HCT116 (cell line): ENCODE measurements at regions not wholly inside any gene's neighbourhood (a gene's known extent, or its start where the extent isn't known, plus 50 kb on each side); places are given as distances from the start of the nearest gene placed in this dataset.

Experiments
- ATAC-seq: fragments of 200-7000 bp; cut with Tn5 transposase; 2 replicates; pipeline ENCODE4 v1.9.1; 2020; ENCODE audit warnings: mild to moderate bottlenecking, moderate library complexity
- BruUV-seq: library from RNA; stranded (reverse); fragments of 400-500 nt; replicated peaks from 2 replicates; lab custom pipeline; 2021; lab: Mats Ljungman, UMichigan
- CTCF ChIA-PET: fragments of 300-600 bp; sonication (Branson Sonifier 250); formaldehyde crosslinking; loops from one replicate; lab custom pipeline; 2021; ENCODE audit warnings: antibody characterized with exemption; lab: Charles Lee
- POLR2A ChIA-PET: fragments of 300-600, 350-600 bp; sonication (Branson Sonifier 250); formaldehyde crosslinking; loops from one replicate; lab custom pipeline; 2021; ENCODE audit warnings: antibody characterized with exemption; lab: Charles Lee
- RAD21 ChIA-PET, 2 experiments: fragments of 300-600 bp; sonication (Branson Sonifier 250); formaldehyde crosslinking; loops; one replicate each; lab custom pipeline; 2023; ENCODE audit warnings: low total read pairs in 2 of 2; ENCODE audit not compliant: uncharacterized antibody in 2 of 2, unreplicated experiment in 2 of 2, low non-redundant PET in 1 of 2; lab: Charles Lee
- DNase-seq: peaks from one replicate; pipeline ENCODE4 v3.0.0-alpha.2; 2010; ENCODE audit warnings: low read depth, low spot score
- H2AFZ ChIP-seq: fragments of 200-600 bp; shearing (Covaris generic), sonication (generic); 2 replicates; pipeline ENCODE4 v1.6.1; 2017; ENCODE audit warnings: low read depth, mixed run types, mixed read lengths, antibody characterized with exemption, low read length; ENCODE audit not compliant: poor library complexity, severe bottlenecking
- H3K27ac ChIP-seq: 2 replicates; pipeline ENCODE4 v1.5.1; 2012; ENCODE audit warnings: low read depth, low read length
- H3K27me3 ChIP-seq: fragments of 200-600 bp; sonication (generic); 2 replicates; pipeline ENCODE4 v1.6.1; 2016; ENCODE audit warnings: mixed run types, low read length, mixed read lengths; ENCODE audit not compliant: insufficient read depth
- H3K36me3 ChIP-seq, 2 experiments: fragments of 200-500 bp in 1 of 2; fragments of 200-600 bp in 1 of 2; sonication (Bioruptor generic) in 1 of 2; sonication (generic) in 1 of 2; 2 replicates each; pipeline versions ENCODE4 v1.5.1 to v1.6.1; 2014 to 2016; ENCODE audit warnings: low read length in 2 of 2, inconsistent platforms in 1 of 2, mixed read lengths in 1 of 2, mixed run types in 1 of 2; ENCODE audit not compliant: insufficient read depth in 2 of 2, control insufficient read depth in 1 of 2
- H3K4me1 ChIP-seq, 2 experiments: fragments of 200-600 bp in 1 of 2; sonication (generic) in 1 of 2; 2 replicates each; pipeline versions ENCODE4 v1.5.1 to v1.6.1; 2012 to 2017; ENCODE audit warnings: low read length in 2 of 2, inconsistent platforms in 1 of 2, mild to moderate bottlenecking in 1 of 2, mixed read lengths in 1 of 2, mixed run types in 1 of 2, moderate library complexity in 1 of 2; ENCODE audit not compliant: insufficient read depth in 2 of 2, control insufficient read depth in 1 of 2
- H3K4me2 ChIP-seq: fragments of 200-600 bp; sonication (generic); 2 replicates; pipeline ENCODE4 v1.6.1; 2017; ENCODE audit warnings: mixed run types, low read length, mixed read lengths
- H3K4me3 ChIP-seq, 2 experiments: fragments of 200-600 bp in 1 of 2; sonication (generic) in 1 of 2; replicated peaks in 1 of 2; 2 replicates each; pipeline ENCODE4 v1.5.1; 2011 to 2016; ENCODE audit warnings: low read length in 2 of 2, control low read depth in 1 of 2, low read depth in 1 of 2, mild to moderate bottlenecking in 1 of 2, mixed read lengths in 1 of 2, mixed run types in 1 of 2
- H3K79me2 ChIP-seq: fragments of 200-600 bp; sonication (generic); 2 replicates; pipeline ENCODE4 v1.6.1; 2017; ENCODE audit warnings: mild to moderate bottlenecking, mixed run types, low read length, moderate library complexity, mixed read lengths; ENCODE audit not compliant: insufficient read depth
- H3K9ac ChIP-seq: fragments of 200-600 bp; sonication (generic); 2 replicates; pipeline ENCODE4 v1.6.1; 2016; ENCODE audit warnings: low read length, mixed read lengths
- H3K9me2 ChIP-seq: fragments of 200-600 bp; sonication (generic), shearing (Covaris generic); 2 replicates; pipeline ENCODE4 v1.6.1; 2017; ENCODE audit warnings: mixed run types, mild to moderate bottlenecking, moderate library complexity; ENCODE audit not compliant: insufficient read depth
- H3K9me3 ChIP-seq, 2 experiments: fragments of 200-500 bp in 1 of 2; fragments of 200-600 bp in 1 of 2; sonication (Bioruptor generic) in 1 of 2; sonication (generic) in 1 of 2; 2 replicates each; pipeline ENCODE4 v1.6.1; 2014 to 2017; ENCODE audit warnings: low read length in 2 of 2, mixed read lengths in 2 of 2, inconsistent platforms in 1 of 2, low read depth in 1 of 2, mild to moderate bottlenecking in 1 of 2, mixed run types in 1 of 2, moderate library complexity in 1 of 2; ENCODE audit not compliant: control insufficient read depth in 1 of 2, insufficient read depth in 1 of 2
- H4K20me1 ChIP-seq: fragments of 200-600 bp; sonication (generic), shearing (Covaris generic); 2 replicates; pipeline ENCODE4 v1.6.1; 2017; ENCODE audit warnings: mixed run types, mild to moderate bottlenecking, moderate library complexity; ENCODE audit not compliant: insufficient read depth
- ATF3 ChIP-seq: IDR thresholded peaks from 2 replicates; pipeline ENCODE4 v1.6.1; 2012
- CBX3 ChIP-seq: IDR thresholded peaks from 2 replicates; pipeline ENCODE4 v1.6.1; 2012; ENCODE audit warnings: low read depth
- CEBPB ChIP-seq: IDR thresholded peaks from 2 replicates; pipeline ENCODE4 v1.6.1; 2012; ENCODE audit warnings: low read depth
- EGR1 ChIP-seq: IDR thresholded peaks from 2 replicates; pipeline ENCODE4 v1.6.1; 2012; ENCODE audit warnings: low read depth
- EZH2 ChIP-seq: fragments of 200-600 bp; sonication (generic); IDR thresholded peaks from 2 replicates; pipeline ENCODE4 v1.6.1; 2017; ENCODE audit warnings: antibody characterized with exemption, mixed run types
- EZH2phosphoT487 ChIP-seq: fragments of 200-600 bp; IDR thresholded peaks from 2 replicates; pipeline ENCODE4 v1.6.1; 2018; ENCODE audit warnings: antibody characterized with exemption, borderline replicate concordance
- FOSL1 ChIP-seq: IDR thresholded peaks from 2 replicates; pipeline ENCODE4 v1.6.1; 2012; ENCODE audit warnings: low read depth
- MAX ChIP-seq: IDR thresholded peaks from 2 replicates; pipeline ENCODE4 v1.6.1; 2012
- POLR2A ChIP-seq: IDR thresholded peaks from 2 replicates; pipeline ENCODE4 v1.7.0; 2011; ENCODE audit warnings: borderline replicate concordance; ENCODE audit not compliant: insufficient read depth, insufficient read length; ENCODE audit errors: extremely low read depth
- POLR2AphosphoS5 ChIP-seq: IDR thresholded peaks from 2 replicates; pipeline ENCODE4 v1.6.1; 2011; ENCODE audit warnings: mild to moderate bottlenecking, low read depth, low read length, moderate library complexity
- RAD21 ChIP-seq: IDR thresholded peaks from 2 replicates; pipeline ENCODE4 v1.6.1; 2012; ENCODE audit warnings: low read depth, mild to moderate bottlenecking
- SIN3A ChIP-seq: IDR thresholded peaks from 2 replicates; pipeline ENCODE4 v1.6.1; 2012; ENCODE audit warnings: low read depth
- SRF ChIP-seq: IDR thresholded peaks from 2 replicates; pipeline ENCODE4 v1.6.1; 2012; ENCODE audit warnings: low read depth
- TCF7L2 ChIP-seq: IDR thresholded peaks from 2 replicates; pipeline ENCODE4 v1.7.0; 2011; ENCODE audit warnings: borderline replicate concordance, inconsistent platforms; ENCODE audit not compliant: insufficient read depth, insufficient read length; ENCODE audit errors: extremely low read depth
- YY1 ChIP-seq: IDR thresholded peaks from 2 replicates; pipeline ENCODE4 v1.6.1; 2011; ENCODE audit warnings: low read length, low read depth, moderate library complexity, mild to moderate bottlenecking; ENCODE audit not compliant: insufficient replicate concordance; ENCODE audit errors: extremely low read depth
- ZFX ChIP-seq: fragments of 450-650 bp; IDR thresholded peaks from 2 replicates; pipeline ENCODE4 v1.6.1; 2017
- ZNF274 ChIP-seq: fragments of 200-500 bp; sonication (Bioruptor generic); IDR thresholded peaks from 2 replicates; pipeline ENCODE4 v1.6.1; 2014; ENCODE audit warnings: mild to moderate bottlenecking, low read depth, low read length, inconsistent platforms
- intact Hi-C: fragments of 100-400 bp; cut with micrococcal nuclease; formaldehyde crosslinking; loops from 2 replicates; pipeline ENCODE4 v1.10.0; 2022
- TF ChIP-seq, protein P1 (sequence below): IDR thresholded peaks from 2 replicates; pipeline ENCODE4 v1.6.1; 2011; ENCODE audit warnings: mild to moderate bottlenecking, low read length, moderate library complexity; ENCODE audit not compliant: insufficient replicate concordance; ENCODE audit errors: extremely low read depth
- TF ChIP-seq, protein P2 (sequence below): IDR thresholded peaks from 2 replicates; pipeline ENCODE4 v1.6.1; 2012; ENCODE audit warnings: low read depth

DNA sequence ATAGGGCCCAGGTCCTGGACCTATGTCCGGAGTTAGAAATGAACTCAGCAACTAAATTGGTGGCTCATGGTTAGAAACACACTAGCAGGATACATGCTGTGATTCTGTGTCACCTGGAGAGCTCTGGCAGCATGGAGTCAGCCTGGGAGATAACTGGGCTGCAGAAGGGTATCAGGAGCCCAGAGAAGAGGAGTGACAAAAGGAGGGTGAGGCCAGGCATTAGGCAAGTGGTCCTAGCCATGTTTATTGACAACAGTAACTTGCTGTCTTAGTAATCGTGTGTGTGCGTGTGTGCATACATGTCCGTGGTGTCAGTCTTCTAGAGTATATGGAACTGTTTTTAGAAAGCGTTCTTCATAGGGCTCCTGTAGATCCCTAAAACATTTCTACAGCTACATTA is 157.5 kb upstream of the PHYHIPL start:
- Histone ChIP-seq H3K4me1 (no peaks in the 10 kb centered on the region), H4K20me1 (no peaks in the 10 kb centered on the region), H3K4me2 (no peak overlapping the region), H3K36me3 (no peaks in the 10 kb centered on the region), H3K9me3 (no peaks in the 10 kb centered on the region), H3K9ac (no peak overlapping the region), H3K9me2 (no peaks in the 10 kb centered on the region; the same call in 1 of the 2 replicates), H2AFZ (no peak overlapping the region), H3K79me2 (no peaks in the 10 kb centered on the region), H3K4me3 (no peak overlapping the region), H3K27ac (no peak overlapping the region), H3K27me3 (no peaks in the 10 kb centered on the region)
- no peak for ATAC-seq
- ChIA-PET POLR2A (no interaction called here), RAD21 (no interaction called here), CTCF (no interaction called here)
- intact Hi-C loops = no loop called here
- TF ChIP-seq ATF3 = no peak
- TF ChIP-seq SRF = no peak
- no peak for TF ChIP-seq TCF7L2
- TF ChIP-seq FOSL1 = no peak
- no peak for TF ChIP-seq EGR1
- TF ChIP-seq POLR2AphosphoS5 = no peak
- no peak for TF ChIP-seq EZH2
- no peak for TF ChIP-seq RAD21
- no peak for TF ChIP-seq EZH2phosphoT487
- TF ChIP-seq ZFX = no peak
- TF ChIP-seq CBX3 = no peak
- no peak for TF ChIP-seq ZNF274
- no peak for TF ChIP-seq SIN3A
- no peak for TF ChIP-seq POLR2A
- no peak for TF ChIP-seq YY1
- no peak for TF ChIP-seq CEBPB
- TF ChIP-seq, protein P1, sequence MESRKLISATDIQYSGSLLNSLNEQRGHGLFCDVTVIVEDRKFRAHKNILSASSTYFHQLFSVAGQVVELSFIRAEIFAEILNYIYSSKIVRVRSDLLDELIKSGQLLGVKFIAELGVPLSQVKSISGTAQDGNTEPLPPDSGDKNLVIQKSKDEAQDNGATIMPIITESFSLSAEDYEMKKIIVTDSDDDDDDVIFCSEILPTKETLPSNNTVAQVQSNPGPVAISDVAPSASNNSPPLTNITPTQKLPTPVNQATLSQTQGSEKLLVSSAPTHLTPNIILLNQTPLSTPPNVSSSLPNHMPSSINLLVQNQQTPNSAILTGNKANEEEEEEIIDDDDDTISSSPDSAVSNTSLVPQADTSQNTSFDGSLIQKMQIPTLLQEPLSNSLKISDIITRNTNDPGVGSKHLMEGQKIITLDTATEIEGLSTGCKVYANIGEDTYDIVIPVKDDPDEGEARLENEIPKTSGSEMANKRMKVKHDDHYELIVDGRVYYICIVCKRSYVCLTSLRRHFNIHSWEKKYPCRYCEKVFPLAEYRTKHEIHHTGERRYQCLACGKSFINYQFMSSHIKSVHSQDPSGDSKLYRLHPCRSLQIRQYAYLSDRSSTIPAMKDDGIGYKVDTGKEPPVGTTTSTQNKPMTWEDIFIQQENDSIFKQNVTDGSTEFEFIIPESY = no peak
- TF ChIP-seq MAX = no peak
- TF ChIP-seq, protein P2, sequence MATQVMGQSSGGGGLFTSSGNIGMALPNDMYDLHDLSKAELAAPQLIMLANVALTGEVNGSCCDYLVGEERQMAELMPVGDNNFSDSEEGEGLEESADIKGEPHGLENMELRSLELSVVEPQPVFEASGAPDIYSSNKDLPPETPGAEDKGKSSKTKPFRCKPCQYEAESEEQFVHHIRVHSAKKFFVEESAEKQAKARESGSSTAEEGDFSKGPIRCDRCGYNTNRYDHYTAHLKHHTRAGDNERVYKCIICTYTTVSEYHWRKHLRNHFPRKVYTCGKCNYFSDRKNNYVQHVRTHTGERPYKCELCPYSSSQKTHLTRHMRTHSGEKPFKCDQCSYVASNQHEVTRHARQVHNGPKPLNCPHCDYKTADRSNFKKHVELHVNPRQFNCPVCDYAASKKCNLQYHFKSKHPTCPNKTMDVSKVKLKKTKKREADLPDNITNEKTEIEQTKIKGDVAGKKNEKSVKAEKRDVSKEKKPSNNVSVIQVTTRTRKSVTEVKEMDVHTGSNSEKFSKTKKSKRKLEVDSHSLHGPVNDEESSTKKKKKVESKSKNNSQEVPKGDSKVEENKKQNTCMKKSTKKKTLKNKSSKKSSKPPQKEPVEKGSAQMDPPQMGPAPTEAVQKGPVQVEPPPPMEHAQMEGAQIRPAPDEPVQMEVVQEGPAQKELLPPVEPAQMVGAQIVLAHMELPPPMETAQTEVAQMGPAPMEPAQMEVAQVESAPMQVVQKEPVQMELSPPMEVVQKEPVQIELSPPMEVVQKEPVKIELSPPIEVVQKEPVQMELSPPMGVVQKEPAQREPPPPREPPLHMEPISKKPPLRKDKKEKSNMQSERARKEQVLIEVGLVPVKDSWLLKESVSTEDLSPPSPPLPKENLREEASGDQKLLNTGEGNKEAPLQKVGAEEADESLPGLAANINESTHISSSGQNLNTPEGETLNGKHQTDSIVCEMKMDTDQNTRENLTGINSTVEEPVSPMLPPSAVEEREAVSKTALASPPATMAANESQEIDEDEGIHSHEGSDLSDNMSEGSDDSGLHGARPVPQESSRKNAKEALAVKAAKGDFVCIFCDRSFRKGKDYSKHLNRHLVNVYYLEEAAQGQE = no peak
- DNase-seq = no peak
- no TSS peak for BruUV-seq
